ENCODE measurements at regions not wholly inside any gene's neighbourhood (a gene's known extent, or its start where the extent isn't known, plus 50 kb on each side); places are given as distances from the start of the nearest gene placed in this dataset.

DNA sequence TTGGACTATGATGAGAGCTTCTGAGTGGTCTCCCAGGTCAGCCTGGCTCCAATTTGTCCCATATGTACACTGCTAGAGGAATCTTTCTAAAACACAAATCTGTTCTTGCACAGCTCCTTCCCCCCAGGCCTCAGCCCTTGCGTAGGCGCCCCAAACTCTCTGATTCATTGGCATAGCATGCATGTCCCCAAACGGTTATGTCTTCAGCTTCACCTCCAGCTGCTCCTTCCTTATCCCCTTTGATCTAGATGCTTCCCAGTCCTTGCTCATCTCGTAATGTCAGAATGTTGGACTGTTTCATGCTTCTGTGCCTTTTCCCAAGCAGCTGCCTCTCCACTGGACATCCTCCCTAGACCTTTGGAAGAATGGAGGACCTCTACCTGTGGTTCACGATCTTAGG is 60.1 kb upstream of the BASP1 start:
- TF ChIP-seq, protein P1, sequence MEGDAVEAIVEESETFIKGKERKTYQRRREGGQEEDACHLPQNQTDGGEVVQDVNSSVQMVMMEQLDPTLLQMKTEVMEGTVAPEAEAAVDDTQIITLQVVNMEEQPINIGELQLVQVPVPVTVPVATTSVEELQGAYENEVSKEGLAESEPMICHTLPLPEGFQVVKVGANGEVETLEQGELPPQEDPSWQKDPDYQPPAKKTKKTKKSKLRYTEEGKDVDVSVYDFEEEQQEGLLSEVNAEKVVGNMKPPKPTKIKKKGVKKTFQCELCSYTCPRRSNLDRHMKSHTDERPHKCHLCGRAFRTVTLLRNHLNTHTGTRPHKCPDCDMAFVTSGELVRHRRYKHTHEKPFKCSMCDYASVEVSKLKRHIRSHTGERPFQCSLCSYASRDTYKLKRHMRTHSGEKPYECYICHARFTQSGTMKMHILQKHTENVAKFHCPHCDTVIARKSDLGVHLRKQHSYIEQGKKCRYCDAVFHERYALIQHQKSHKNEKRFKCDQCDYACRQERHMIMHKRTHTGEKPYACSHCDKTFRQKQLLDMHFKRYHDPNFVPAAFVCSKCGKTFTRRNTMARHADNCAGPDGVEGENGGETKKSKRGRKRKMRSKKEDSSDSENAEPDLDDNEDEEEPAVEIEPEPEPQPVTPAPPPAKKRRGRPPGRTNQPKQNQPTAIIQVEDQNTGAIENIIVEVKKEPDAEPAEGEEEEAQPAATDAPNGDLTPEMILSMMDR (IDR thresholded peaks at IDR 0.05): no peak
- TF ChIP-seq EP300 (IDR thresholded peaks at IDR 0.05): no peak
- TF ChIP-seq POLR2AphosphoS5 (IDR thresholded peaks at IDR 0.05): no peak

Data from gastroesophageal sphincter (tissue), 3 donors.